Mesendoderm (in vitro differentiated cells): ENCODE measurements at regions not wholly inside any gene's neighbourhood (a gene's known extent, or its start where the extent isn't known, plus 50 kb on each side); places are given as distances from the start of the nearest gene placed in this dataset.

Experiments used
- DNase-seq: peaks from one replicate; pipeline ENCODE4 v3.0.0; 2013
- H2AK5ac ChIP-seq: 2 replicates; pipeline ENCODE4 v1.6.1; 2013; ENCODE audit warnings: low read length, inconsistent platforms
- H2BK120ac ChIP-seq: 2 replicates; pipeline ENCODE4 v1.6.1; 2013; ENCODE audit warnings: low read depth, mild to moderate bottlenecking, low read length, moderate library complexity, mixed read lengths
- H2BK15ac ChIP-seq: replicated peaks from 2 replicates; pipeline ENCODE4 v1.6.1; 2013; ENCODE audit warnings: low read depth, mild to moderate bottlenecking, moderate library complexity
- H2BK5ac ChIP-seq: 2 replicates; pipeline ENCODE4 v1.6.1; 2013; ENCODE audit warnings: low read length, inconsistent platforms
- H3K18ac ChIP-seq: 2 replicates; pipeline ENCODE4 v1.6.1; 2013; ENCODE audit warnings: mild to moderate bottlenecking, low read length, mixed read lengths
- H3K23ac ChIP-seq: one replicate; pipeline ENCODE4 v1.6.1; 2013; ENCODE audit warnings: low read length
- H3K27ac ChIP-seq: 2 replicates; pipeline ENCODE4 v1.5.1; 2013; ENCODE audit warnings: low read depth, mild to moderate bottlenecking, inconsistent platforms, low read length, moderate library complexity
- H3K27me3 ChIP-seq: 2 replicates; pipeline ENCODE4 v1.6.1; 2013; ENCODE audit warnings: low read length, control low read depth, mild to moderate bottlenecking, inconsistent platforms; ENCODE audit not compliant: insufficient read depth, poor library complexity
- H3K36me3 ChIP-seq: 2 replicates; pipeline ENCODE4 v1.6.1; 2013; ENCODE audit warnings: low read length, inconsistent platforms; ENCODE audit not compliant: control insufficient read depth, insufficient read depth
- H3K4ac ChIP-seq: one replicate; pipeline ENCODE4 v1.6.1; 2013; ENCODE audit warnings: low read depth, mild to moderate bottlenecking, low read length, moderate library complexity
- H3K4me1 ChIP-seq: 2 replicates; pipeline ENCODE4 v1.6.1; 2013; ENCODE audit warnings: low read depth, low read length, inconsistent platforms; ENCODE audit not compliant: control insufficient read depth
- H3K4me2 ChIP-seq: 2 replicates; pipeline ENCODE4 v1.6.1; 2013; ENCODE audit warnings: low read length
- H3K4me3 ChIP-seq: 2 replicates; pipeline ENCODE4 v1.5.1; 2013; ENCODE audit warnings: mild to moderate bottlenecking, low read length
- H3K56ac ChIP-seq: one replicate; pipeline ENCODE4 v1.6.1; 2013; ENCODE audit warnings: low read length
- H3K79me1 ChIP-seq: 2 replicates; pipeline ENCODE4 v1.6.1; 2013; ENCODE audit warnings: low read length, inconsistent platforms
- H3K79me2 ChIP-seq: 2 replicates; pipeline ENCODE4 v1.6.1; 2013; ENCODE audit warnings: mild to moderate bottlenecking, low read length; ENCODE audit not compliant: control insufficient read depth, insufficient read depth
- H3K9ac ChIP-seq: 2 replicates; pipeline ENCODE4 v1.6.1; 2013; ENCODE audit warnings: low read length, inconsistent platforms
- H4K5ac ChIP-seq: one replicate; pipeline ENCODE4 v1.6.1; 2013; ENCODE audit warnings: low read length
- H4K8ac ChIP-seq: one replicate; pipeline ENCODE4 v1.6.1; 2013; ENCODE audit warnings: low read depth, mild to moderate bottlenecking, control low read depth, low read length, moderate library complexity
- WGBS: extraction: QIAGEN DNeasy Blood & Tissue Kit; methylation state at CpG from one replicate; pipeline ENCODE4 v1.1.7; 2013; ENCODE audit warnings: low lambda C conversion rate, missing lambda C conversion rate; ENCODE audit not compliant: insufficient coverage; ENCODE audit errors: extremely low coverage; 5-methylcytosine and 5-hydroxymethylcytosine counted together

DNA sequence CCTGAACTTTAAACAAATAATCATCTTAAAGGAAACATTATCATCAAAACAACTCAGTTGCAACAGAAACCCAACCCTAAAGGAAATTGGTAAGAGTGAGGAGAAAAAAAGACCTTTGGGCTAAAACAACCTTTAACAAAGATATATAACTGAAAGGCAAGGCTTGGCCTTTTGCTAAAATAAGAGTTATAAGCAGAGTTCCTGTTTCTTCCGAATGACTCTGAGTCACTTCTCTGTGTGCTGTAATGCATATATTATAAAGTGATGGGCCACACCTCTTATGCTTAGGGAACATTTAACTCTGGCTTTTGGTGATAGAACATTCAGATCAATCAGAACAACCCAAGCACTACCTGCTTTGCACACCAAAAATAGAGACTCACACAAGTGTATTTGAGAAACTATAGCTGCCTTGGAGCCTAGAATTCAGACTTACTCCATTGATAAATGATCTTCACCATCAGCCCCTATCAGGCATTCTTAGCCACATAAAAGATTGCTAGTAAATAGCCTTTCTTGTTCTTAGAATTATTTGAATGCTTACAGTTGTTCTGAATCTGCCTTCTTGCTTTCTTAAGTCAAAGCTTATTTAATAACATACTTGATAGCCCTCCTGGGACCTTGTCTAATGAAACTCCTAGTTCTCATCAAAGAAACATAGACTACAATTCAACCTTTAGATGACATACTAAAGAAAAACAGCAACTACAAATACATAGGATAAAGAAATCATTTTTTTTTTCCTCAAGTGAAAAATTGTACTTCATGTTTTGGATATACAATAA is 294.2 kb upstream of the SEMA6D start:
- no peaks in the 10 kb centered on the region for H3K36me3 ChIP-seq
- H3K56ac ChIP-seq: no peak overlapping the region
- H2BK120ac ChIP-seq: no peak overlapping the region
- H3K27me3 ChIP-seq: no peaks in the 10 kb centered on the region
- no peak overlapping the region for H3K27ac ChIP-seq
- H3K4me2 ChIP-seq: no peak overlapping the region
- no peaks in the 10 kb centered on the region for H3K79me2 ChIP-seq
- H3K9ac ChIP-seq: no peak overlapping the region
- H3K4me1 ChIP-seq: no peaks in the 10 kb centered on the region
- DNase-seq: no peak
- no peak overlapping the region for H3K23ac ChIP-seq
- H3K4me3 ChIP-seq: no peak overlapping the region
- H4K8ac ChIP-seq: no peak overlapping the region
- H2BK15ac ChIP-seq: no peak overlapping the region
- no peak overlapping the region for H4K5ac ChIP-seq
- no peaks in the 10 kb centered on the region for H3K79me1 ChIP-seq
- no peak overlapping the region for H3K18ac ChIP-seq
- no CpG with 5 or more reads among the region's 1 CpG for WGBS
- no peak overlapping the region for H3K4ac ChIP-seq
- H2BK5ac ChIP-seq: no peak overlapping the region
- no peak overlapping the region for H2AK5ac ChIP-seq

DNA sequence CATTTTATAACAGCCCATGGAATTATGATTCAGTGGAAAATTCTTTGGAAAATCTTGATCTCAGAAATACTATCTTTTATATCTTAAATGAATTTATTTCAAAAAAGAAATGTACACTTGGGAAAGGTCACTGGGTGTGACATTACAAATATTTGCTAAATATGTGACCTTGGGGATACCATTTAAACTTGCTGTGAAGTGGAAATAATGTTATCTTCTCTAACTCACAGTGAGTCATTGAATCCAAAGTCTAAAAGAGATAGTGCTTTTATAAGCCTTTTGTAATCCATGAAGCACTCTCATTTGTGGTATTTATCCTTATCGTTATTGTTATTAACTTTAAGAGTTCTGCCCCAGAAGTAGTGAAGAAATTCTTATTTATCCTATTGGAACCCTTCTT is 289.8 kb upstream of the SEMA6D start:
- H3K4ac ChIP-seq: no peak overlapping the region
- no peak overlapping the region for H2BK5ac ChIP-seq
- H3K4me3 ChIP-seq: no peak overlapping the region
- no peak overlapping the region for H3K4me2 ChIP-seq
- DNase-seq: no peak
- no peak overlapping the region for H3K23ac ChIP-seq
- H3K79me1 ChIP-seq: no peaks in the 10 kb centered on the region
- H3K4me1 ChIP-seq: no peaks in the 10 kb centered on the region
- no peak overlapping the region for H2BK15ac ChIP-seq
- H2BK120ac ChIP-seq: no peak overlapping the region
- H3K56ac ChIP-seq: no peak overlapping the region
- no peaks in the 10 kb centered on the region for H3K79me2 ChIP-seq
- no peak overlapping the region for H4K8ac ChIP-seq
- no peak overlapping the region for H4K5ac ChIP-seq
- H3K9ac ChIP-seq: no peak overlapping the region
- no peaks in the 10 kb centered on the region for H3K36me3 ChIP-seq
- H3K27ac ChIP-seq: no peak overlapping the region
- H2AK5ac ChIP-seq: no peak overlapping the region
- H3K18ac ChIP-seq: no peak overlapping the region
- H3K27me3 ChIP-seq: no peaks in the 10 kb centered on the region
- WGBS: no CpG with 5 or more reads among the region's 1 CpG

DNA sequence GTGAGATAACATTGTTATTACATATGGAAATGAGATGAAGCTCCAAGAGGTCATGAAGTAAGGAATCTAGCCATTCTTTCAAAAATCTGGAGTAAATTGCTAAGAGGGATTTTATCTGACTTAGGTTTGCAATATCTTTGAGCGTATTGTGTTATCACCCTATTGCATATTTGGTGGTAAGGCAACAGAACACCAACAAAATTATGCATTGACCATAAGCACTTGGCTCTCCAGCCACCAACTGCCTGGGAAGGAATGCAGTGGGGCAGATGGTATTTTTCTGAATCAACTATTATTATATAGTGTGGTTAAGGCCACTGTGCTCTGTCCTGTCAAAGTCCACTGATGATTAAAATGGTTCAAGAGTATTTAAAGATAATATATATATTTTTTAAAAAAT is 287.9 kb upstream of the SEMA6D start:
- no peaks in the 10 kb centered on the region for H3K79me1 ChIP-seq
- no peak overlapping the region for H3K56ac ChIP-seq
- no peak for DNase-seq
- no peak overlapping the region for H4K5ac ChIP-seq
- no peak overlapping the region for H3K4ac ChIP-seq
- no CpG with 5 or more reads among the region's 1 CpG for WGBS
- H4K8ac ChIP-seq: no peak overlapping the region
- no peak overlapping the region for H2BK120ac ChIP-seq
- H3K18ac ChIP-seq: no peak overlapping the region
- H2BK15ac ChIP-seq: no peak overlapping the region
- no peaks in the 10 kb centered on the region for H3K4me1 ChIP-seq
- no peaks in the 10 kb centered on the region for H3K36me3 ChIP-seq
- H3K79me2 ChIP-seq: no peaks in the 10 kb centered on the region
- H3K27me3 ChIP-seq: no peaks in the 10 kb centered on the region
- no peak overlapping the region for H3K9ac ChIP-seq
- no peak overlapping the region for H3K4me3 ChIP-seq
- no peak overlapping the region for H3K4me2 ChIP-seq
- H3K27ac ChIP-seq: no peak overlapping the region
- H2BK5ac ChIP-seq: no peak overlapping the region
- no peak overlapping the region for H3K23ac ChIP-seq
- H2AK5ac ChIP-seq: no peak overlapping the region

GRCh38 chr15:47431501-47431900 is 285.8 kb upstream of the SEMA6D start:
- no peak for DNase-seq

DNA sequence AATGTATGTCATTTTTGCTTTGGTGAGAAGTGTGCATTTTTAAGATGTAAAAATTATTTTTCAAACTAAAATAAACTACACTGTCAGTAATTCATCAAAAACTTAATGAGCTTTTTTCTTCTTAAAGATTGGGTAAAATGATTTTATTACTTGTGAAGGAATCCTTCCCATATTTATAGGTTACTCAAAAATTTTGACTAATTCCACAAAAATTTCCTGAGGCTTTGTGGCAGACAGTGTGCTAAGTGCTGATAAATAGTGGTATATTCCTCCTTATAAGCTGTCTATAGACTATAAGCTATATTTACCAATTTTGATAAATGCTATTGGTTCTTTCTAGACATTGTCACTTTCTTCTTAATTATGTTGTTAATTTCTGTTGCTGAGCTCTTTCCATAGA is 284.5 kb upstream of the SEMA6D start:
- no peak overlapping the region for H2BK15ac ChIP-seq

More at GRCh38 chr15:47431501-47431900, 285.8 kb upstream of the SEMA6D start:
- Histone ChIP-seq H3K27ac (no peak overlapping the region), H3K4me1 (no peaks in the 10 kb centered on the region), H3K79me2 (no peaks in the 10 kb centered on the region), H4K8ac (no peak overlapping the region), H2AK5ac (no peak overlapping the region), H2BK15ac (no peak overlapping the region), H3K4me3 (no peak overlapping the region), H3K4ac (no peak overlapping the region), H3K23ac (no peak overlapping the region), H3K9ac (no peak overlapping the region), H3K56ac (no peak overlapping the region), H3K18ac (peak overlapping the region; percentile 12), H3K27me3 (no peaks in the 10 kb centered on the region), H2BK120ac (no peak overlapping the region), H3K36me3 (no peaks in the 10 kb centered on the region), H4K5ac (no peak overlapping the region), H3K79me1 (no peaks in the 10 kb centered on the region), H3K4me2 (no peak overlapping the region), H2BK5ac (no peak overlapping the region)
- 100% methylated on average over 1 of the region's 3 CpGs for WGBS

DNA sequence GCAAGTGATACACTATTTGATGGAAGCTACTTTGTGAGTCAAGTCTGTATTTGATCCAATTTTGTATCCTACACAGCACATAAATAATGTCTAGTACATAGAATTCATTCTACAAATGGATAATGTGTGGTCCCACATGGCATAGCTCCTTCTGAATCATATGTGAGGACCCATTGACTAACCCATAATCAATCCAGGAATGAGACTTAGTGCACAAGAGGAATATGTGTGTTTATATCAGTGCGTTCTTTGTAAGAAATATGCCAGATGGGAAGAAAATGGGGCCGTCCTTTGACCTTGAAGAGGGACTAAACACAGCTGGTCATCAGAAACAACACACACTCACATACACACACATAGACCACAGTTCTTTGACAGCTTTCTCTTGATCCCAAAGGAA is 282.7 kb upstream of the SEMA6D start:
- Histone ChIP-seq H3K23ac (no peak overlapping the region), H3K36me3 (no peaks in the 10 kb centered on the region), H3K4me3 (no peak overlapping the region), H3K4me1 (no peaks in the 10 kb centered on the region), H3K4me2 (no peak overlapping the region), H3K79me1 (no peaks in the 10 kb centered on the region), H3K79me2 (no peaks in the 10 kb centered on the region), H4K8ac (peak overlapping the region; percentile 13), H3K9ac (no peak overlapping the region), H2BK5ac (no peak overlapping the region), H3K27ac (no peak overlapping the region), H2BK120ac (no peak overlapping the region), H2BK15ac (no peak overlapping the region), H3K56ac (no peak overlapping the region), H3K27me3 (no peaks in the 10 kb centered on the region), H3K18ac (no peak overlapping the region), H4K5ac (no peak overlapping the region), H3K4ac (no peak overlapping the region), H2AK5ac (no peak overlapping the region)
- DNase-seq: no peak
- WGBS: no CpG with 5 or more reads among the region's 2 CpGs

More for the DNA sequence above, 284.5 kb upstream of the SEMA6D start:
- no peaks in the 10 kb centered on the region for H3K36me3 ChIP-seq
- H3K4me1 ChIP-seq: no peaks in the 10 kb centered on the region
- H3K23ac ChIP-seq: no peak overlapping the region
- no peaks in the 10 kb centered on the region for H3K27me3 ChIP-seq
- H2BK5ac ChIP-seq: no peak overlapping the region
- H3K79me1 ChIP-seq: no peaks in the 10 kb centered on the region
- H3K27ac ChIP-seq: no peak overlapping the region
- no peak overlapping the region for H3K9ac ChIP-seq
- H3K18ac ChIP-seq: no peak overlapping the region
- no peak overlapping the region for H3K4ac ChIP-seq
- no peak overlapping the region for H3K4me3 ChIP-seq
- no peaks in the 10 kb centered on the region for H3K79me2 ChIP-seq
- DNase-seq: no peak
- no peak overlapping the region for H3K56ac ChIP-seq
- no peak overlapping the region for H4K5ac ChIP-seq
- H2AK5ac ChIP-seq: no peak overlapping the region
- no peak overlapping the region for H2BK120ac ChIP-seq
- H3K4me2 ChIP-seq: no peak overlapping the region
- no peak overlapping the region for H4K8ac ChIP-seq
